GM10248 (cell line): ENCODE measurements at regions not wholly inside any gene's neighbourhood (a gene's known extent, or its start where the extent isn't known, plus 50 kb on each side); places are given as distances from the start of the nearest gene placed in this dataset.
"Not testable (repeated sequence)": the region's sequence is repeated elsewhere in the genome, so short reads cannot be mapped to it uniquely, and the experiment has no call there.

ENCODE experiments used
- CTCF ChIA-PET: fragments of 300-600 bp; sonication (Branson Sonifier 250); formaldehyde crosslinking; extraction: SDS; loops from one replicate; lab custom pipeline; 2021; ENCODE audit warnings: antibody characterized with exemption; lab: Yijun Ruan, JAX
- POLR2A ChIA-PET: fragments of 350-650 bp; sonication (Branson Sonifier 250); formaldehyde crosslinking; extraction: SDS; loops from one replicate; lab custom pipeline; 2020; ENCODE audit warnings: antibody characterized with exemption; lab: Yijun Ruan, JAX
- DNase-seq: peaks from one replicate; pipeline ENCODE4 v3.0.0; 2012; ENCODE audit errors: extremely low spot score
- CTCF ChIP-seq: IDR thresholded peaks from 2 replicates; pipeline ENCODE4 v1.5.1; 2012; ENCODE audit warnings: mild to moderate bottlenecking, low read depth; ENCODE audit errors: extremely low read depth, missing control alignments, control extremely low read depth

- POLR2A ChIA-PET: no interaction called here
- DNase-seq: no peak
- no peak for TF ChIP-seq CTCF
- CTCF ChIA-PET: no interaction called here
These were observed 216.4 kb upstream of the HAND2 start for GRCh38 chr4:173746424-173746823.

DNA sequence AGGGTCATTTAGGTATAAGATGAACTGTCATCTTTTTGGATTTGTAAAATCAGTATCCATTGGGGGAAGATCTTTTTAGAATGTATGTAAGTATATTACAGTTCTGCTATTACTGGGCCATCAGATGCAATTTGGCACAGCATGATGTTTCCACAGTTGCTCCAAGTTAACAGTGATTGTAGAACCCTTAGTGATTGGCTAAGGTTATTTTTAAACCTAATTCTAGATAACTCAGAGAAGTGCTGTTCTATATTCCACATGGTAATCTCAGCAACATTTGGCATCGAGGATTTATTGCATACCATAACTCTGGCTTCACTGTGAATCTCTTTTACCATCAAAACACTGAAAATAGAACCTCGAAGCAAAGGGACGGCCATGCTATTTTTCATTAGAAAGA, 215.7 kb upstream of the HAND2 start:
- ChIA-PET CTCF (no interaction called here), POLR2A (no interaction called here)
- DNase-seq: no peak

DNA sequence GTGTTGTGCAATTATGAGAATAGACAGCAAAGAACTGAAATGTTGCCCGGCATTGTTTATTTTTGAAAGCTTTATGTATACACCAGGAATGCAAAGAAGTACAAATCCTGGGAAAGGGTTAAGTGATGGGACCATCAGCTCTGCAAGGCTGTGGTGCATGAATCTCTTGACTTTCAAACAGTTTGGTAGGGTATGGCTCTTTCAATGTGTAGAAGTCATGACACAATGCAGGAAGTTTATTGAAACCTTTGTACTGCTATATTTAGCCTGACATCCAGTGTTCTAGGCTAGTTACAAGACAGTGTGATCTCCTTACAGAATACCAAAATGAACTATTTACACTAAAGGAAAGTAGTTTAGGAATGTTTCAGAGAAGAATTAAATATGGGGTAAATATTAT, 206.8 kb upstream of the HAND2 start:
- no peak for DNase-seq
- CTCF ChIA-PET: no interaction called here
- POLR2A ChIA-PET: no interaction called here

More for the DNA sequence above, 215.7 kb upstream of the HAND2 start:
- TF ChIP-seq CTCF: no peak

DNA sequence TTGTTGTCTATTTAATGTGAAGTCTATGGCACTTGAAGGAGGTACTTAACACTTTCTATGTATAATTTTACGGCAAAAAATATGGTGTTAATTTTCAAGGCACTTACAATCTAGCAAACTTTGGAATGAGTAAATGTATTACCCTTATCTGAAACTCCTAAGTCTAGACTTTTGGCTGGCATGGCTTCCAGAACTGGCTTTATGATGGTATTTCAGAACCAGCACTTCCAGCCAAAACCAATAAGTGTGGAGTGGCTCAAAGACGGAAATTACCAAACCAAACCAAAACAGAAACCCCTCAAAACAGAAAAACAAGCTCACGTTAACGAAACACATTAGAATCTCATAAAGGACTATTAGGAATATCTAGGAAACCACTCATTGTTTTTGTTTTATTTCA, 205.6 kb upstream of the HAND2 start:
- no peak for DNase-seq
- no peak for TF ChIP-seq CTCF
- ChIA-PET CTCF (no interaction called here), POLR2A (no interaction called here)

More for the DNA sequence above, 206.8 kb upstream of the HAND2 start:
- no peak for TF ChIP-seq CTCF

GRCh38 chr4:173735049-173735448, 205.0 kb upstream of the HAND2 start:
- ChIA-PET CTCF (no interaction called here), POLR2A (no interaction called here)
- no peak for DNase-seq
- TF ChIP-seq CTCF: no peak

DNA sequence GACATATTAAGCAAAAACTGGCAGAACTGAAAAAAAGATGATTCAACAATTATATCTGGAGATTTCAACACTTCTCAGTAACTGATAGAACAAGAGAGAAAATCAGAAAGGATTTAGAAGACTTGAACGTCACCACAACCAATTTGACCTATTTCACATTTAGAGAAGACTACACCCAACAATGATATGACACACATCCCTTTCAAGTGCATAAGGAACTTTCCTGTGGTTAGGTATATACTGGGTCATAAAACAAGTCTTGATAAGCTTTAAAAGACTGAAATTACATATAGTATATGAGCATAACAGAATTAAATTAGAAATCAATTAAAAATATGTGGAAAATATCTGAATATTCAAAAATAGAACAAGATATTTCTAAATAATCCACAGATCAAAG, 201.2 kb upstream of the HAND2 start:
- CTCF ChIA-PET: no interaction called here
- POLR2A ChIA-PET: no interaction called here
- no peak for TF ChIP-seq CTCF
- DNase-seq: no peak

GRCh38 chr4:173722075-173722474, 192.0 kb upstream of the HAND2 start:
- TF ChIP-seq CTCF: no peak
- ChIA-PET CTCF (no interaction called here), POLR2A (no interaction called here)
- DNase-seq: no peak

DNA sequence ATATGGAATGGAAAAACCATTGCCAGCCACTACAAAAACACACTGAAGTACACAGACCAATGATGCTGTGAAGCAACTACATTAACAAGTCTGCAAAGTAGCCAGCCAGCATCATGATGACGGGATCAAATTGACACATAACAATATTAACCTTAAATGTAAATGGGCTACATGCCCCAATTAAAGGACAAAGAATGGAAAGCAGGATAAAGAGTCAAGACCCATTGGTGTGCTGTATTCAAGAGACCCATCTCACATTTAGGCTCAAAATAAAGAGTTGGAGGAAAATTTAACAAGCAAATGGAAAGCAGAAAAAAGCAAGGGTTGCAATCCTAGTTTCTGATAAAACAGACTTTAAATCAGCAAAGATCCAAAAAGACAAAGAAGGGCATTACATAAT, 188.5 kb upstream of the HAND2 start:
- POLR2A ChIA-PET, CTCF ChIA-PET, DNase-seq: not testable (repeated sequence)
